Endothelial cell of umbilical vein (primary cell): ENCODE measurements at regions not wholly inside any gene's neighbourhood (a gene's known extent, or its start where the extent isn't known, plus 50 kb on each side); places are given as distances from the start of the nearest gene placed in this dataset.
"Not testable (repeated sequence)": the region's sequence is repeated elsewhere in the genome, so short reads cannot be mapped to it uniquely, and the experiment has no call there.

Experiments
- BruUV-seq: library from RNA; stranded (reverse); fragments of 400-500 nt; replicated peaks from 2 replicates; lab custom pipeline; 2021; lab: Mats Ljungman, UMichigan
- CTCF ChIA-PET: fragments of 300-600, 350-600 bp; sonication (Branson Sonifier 250); formaldehyde crosslinking; loops from one replicate; lab custom pipeline; 2021; ENCODE audit warnings: antibody characterized with exemption, inconsistent platforms; lab: Charles Lee
- POLR2A ChIA-PET: fragments of 300-600, 350-600 bp; sonication (Branson Sonifier 250); formaldehyde crosslinking; loops from one replicate; lab custom pipeline; 2021; ENCODE audit warnings: antibody characterized with exemption, inconsistent platforms; lab: Charles Lee
- DNase-seq: peaks from one replicate; pipeline ENCODE4 v3.0.0-alpha.2; 2011; ENCODE audit warnings: low read depth, low spot score
- FAIRE-seq: peaks from 2 replicates; lab custom pipeline; 2011; peaks lifted over from hg19 to GRCh38; lab: Jason Lieb, UNC
- H2AFZ ChIP-seq: 2 replicates; pipeline ENCODE4 v1.6.0; 2012; ENCODE audit warnings: low read depth, low read length, control low read depth, inconsistent platforms
- H3K27ac ChIP-seq: 2 replicates; pipeline ENCODE4 v1.5.1; 2011; ENCODE audit warnings: low read depth, mild to moderate bottlenecking, control low read depth, low read length, moderate library complexity; ENCODE audit not compliant: insufficient read depth
- H3K27me3 ChIP-seq, 2 experiments: 2 replicates each; pipeline versions ENCODE4 v1.6.0 to v1.6.1; 2011; ENCODE audit warnings: low read length in 2 of 2, mixed read lengths in 1 of 2; ENCODE audit not compliant: control insufficient read depth in 2 of 2, insufficient read depth in 2 of 2
- H3K36me3 ChIP-seq, 2 experiments: 2 replicates in 1 of 2; 3 replicates in 1 of 2; pipeline ENCODE4 v1.5.1; 2011; ENCODE audit warnings: low read length in 2 of 2, mild to moderate bottlenecking in 1 of 2, moderate library complexity in 1 of 2; ENCODE audit not compliant: control insufficient read depth in 2 of 2, insufficient read depth in 2 of 2; ENCODE audit errors: extremely low read depth in 1 of 2
- H3K4me1 ChIP-seq: 3 replicates; pipeline ENCODE4 v1.5.1; 2011; ENCODE audit warnings: mild to moderate bottlenecking, low read length; ENCODE audit not compliant: control insufficient read depth, insufficient read depth; ENCODE audit errors: extremely low read depth
- H3K4me2 ChIP-seq: 2 replicates; pipeline ENCODE4 v1.6.1; 2011; ENCODE audit warnings: low read length, control low read depth, mixed read lengths; ENCODE audit not compliant: insufficient read depth
- H3K4me3 ChIP-seq, 3 experiments: fragments of 200-600 bp in 1 of 3; sonication (generic), shearing (Covaris generic) in 1 of 3; replicated peaks in 1 of 3; 2 replicates each; pipeline ENCODE4 v1.5.1; 2011 to 2016; ENCODE audit warnings: control low read depth in 3 of 3, low read length in 3 of 3, mild to moderate bottlenecking in 2 of 3, inconsistent platforms in 1 of 3, low read depth in 1 of 3, moderate library complexity in 1 of 3; ENCODE audit not compliant: insufficient read depth in 1 of 3
- H3K79me2 ChIP-seq: 2 replicates; pipeline ENCODE4 v1.6.0; 2012; ENCODE audit warnings: low read length, inconsistent platforms; ENCODE audit not compliant: control insufficient read depth, insufficient read depth
- H3K9ac ChIP-seq: replicated peaks from 2 replicates; pipeline ENCODE3; 2011; ENCODE audit warnings: low read length, control low read depth; ENCODE audit not compliant: insufficient read depth; ENCODE audit errors: extremely low read depth
- H3K9me1 ChIP-seq: replicated peaks from 3 replicates; pipeline ENCODE4 v1.6.0; 2011; ENCODE audit warnings: mild to moderate bottlenecking, low read length; ENCODE audit not compliant: control insufficient read depth, insufficient read depth; ENCODE audit errors: extremely low read depth
- H3K9me3 ChIP-seq: replicated peaks from 2 replicates; pipeline ENCODE4 v1.5.1; 2012; ENCODE audit warnings: low read length, inconsistent platforms; ENCODE audit not compliant: control insufficient read depth, insufficient read depth
- H4K20me1 ChIP-seq: replicated peaks from 2 replicates; pipeline ENCODE3; 2011; ENCODE audit warnings: mild to moderate bottlenecking, low read length; ENCODE audit not compliant: control insufficient read depth, insufficient read depth; ENCODE audit errors: extremely low read depth
- CTCF ChIP-seq, 2 donors: IDR thresholded peaks; 1 replicate in 1 of 2; 2 replicates in 1 of 2; pipeline ENCODE4 v1.5.1; 2011; ENCODE audit warnings: low read length in 2 of 2, mild to moderate bottlenecking in 2 of 2, moderate library complexity in 2 of 2, control low read depth in 1 of 2, inconsistent platforms in 1 of 2, low read depth in 1 of 2; ENCODE audit not compliant: insufficient read depth in 1 of 2; ENCODE audit errors: extremely low read depth in 1 of 2
- EZH2 ChIP-seq: IDR thresholded peaks from 2 replicates; pipeline ENCODE4 v1.6.1; 2012; ENCODE audit warnings: borderline replicate concordance, low read depth, mild to moderate bottlenecking, moderate library complexity, low read length, inconsistent platforms; ENCODE audit not compliant: severe bottlenecking
- FOS ChIP-seq: IDR thresholded peaks from 2 replicates; pipeline ENCODE4 v1.6.1; 2011; ENCODE audit warnings: mild to moderate bottlenecking, low read length, moderate library complexity, borderline replicate concordance; ENCODE audit not compliant: insufficient read depth
- JUN ChIP-seq: IDR thresholded peaks from 2 replicates; pipeline ENCODE4 v1.6.1; 2011; ENCODE audit warnings: borderline replicate concordance, low read depth; ENCODE audit not compliant: insufficient read length, insufficient read depth
- MAX ChIP-seq: IDR thresholded peaks from 2 replicates; pipeline ENCODE4 v1.6.1; 2011; ENCODE audit not compliant: insufficient read depth, insufficient read length
- dilution Hi-C: fragments of 300-500 bp; cut with MboI; formaldehyde crosslinking; loops from one replicate; pipeline ENCODE4 v1.15.0; 2019; ENCODE audit warnings: low sequenced_read_pairs; ENCODE audit not compliant: extremely low pct_ligation_motif_present
- intact Hi-C: fragments of 100-400 bp; cut with micrococcal nuclease; formaldehyde crosslinking; loops from one replicate; pipeline ENCODE4 v1.10.0; 2022

- TF ChIP-seq JUN (no peak), CTCF (IDR thresholded peaks at IDR 0.05; ENCODE audit: extremely low read depth in 1 of 2, insufficient read depth in 1 of 2, low read depth in 1 of 2, low read length in 2 of 2) (no peak), FOS (no peak), MAX (no peak), EZH2 (no peak)
- Histone ChIP-seq H3K4me3 (no peak overlapping the region), H3K4me1 (no peaks in the 10 kb centered on the region), H3K27me3 (no peaks in the 10 kb centered on the region), H3K79me2 (no peaks in the 10 kb centered on the region), H4K20me1 (no peaks in the 10 kb centered on the region), H3K27ac (no peak overlapping the region), H2AFZ (no peak overlapping the region), H3K9me1 (no peaks in the 10 kb centered on the region), H3K9me3 (peaks cover 43% of the 10 kb centered on the region), H3K9ac (no peak overlapping the region), H3K36me3 (no peaks in the 10 kb centered on the region), H3K4me2 (no peak overlapping the region)
- FAIRE-seq, result no peak
- dilution Hi-C loops, result no loop called here
- BruUV-seq, result no TSS peak
- CTCF ChIA-PET, result no interaction called here
- POLR2A ChIA-PET, result no interaction called here
- intact Hi-C loops, result no loop called here
- no peak for DNase-seq
Measured at GRCh38 chr21:9767592-9768375, 753.6 kb upstream of the TPTE start.

GRCh38 chr21:9768376-9769130 lies 752.8 kb upstream of the TPTE start:
- dilution Hi-C loops, FAIRE-seq, H3K9ac ChIP-seq, H4K20me1 ChIP-seq, H3K4me1 ChIP-seq, H3K9me1 ChIP-seq, H3K36me3 ChIP-seq, H3K27ac ChIP-seq, DNase-seq, H3K79me2 ChIP-seq, H3K4me2 ChIP-seq, H3K27me3 ChIP-seq, H3K4me3 ChIP-seq, BruUV-seq, POLR2A ChIA-PET, CTCF ChIA-PET, H2AFZ ChIP-seq, intact Hi-C loops: not testable (repeated sequence)
- peaks cover 39% of the 10 kb centered on the region for H3K9me3 ChIP-seq

- H3K4me3 ChIP-seq, FAIRE-seq, DNase-seq, H3K36me3 ChIP-seq, H3K4me1 ChIP-seq, CTCF ChIA-PET, H3K27me3 ChIP-seq, H4K20me1 ChIP-seq, H3K9ac ChIP-seq, BruUV-seq, H3K4me2 ChIP-seq, H3K9me1 ChIP-seq, H3K79me2 ChIP-seq, dilution Hi-C loops, H3K27ac ChIP-seq, H2AFZ ChIP-seq, POLR2A ChIA-PET, intact Hi-C loops: not testable (repeated sequence)
- peaks cover 37% of the 10 kb centered on the region for H3K9me3 ChIP-seq
Measured at GRCh38 chr21:9769131-9769498, 752.3 kb upstream of the TPTE start.
